ENCODE measurements at regions not wholly inside any gene's neighbourhood (a gene's known extent, or its start where the extent isn't known, plus 50 kb on each side); places are given as distances from the start of the nearest gene placed in this dataset.

DNA sequence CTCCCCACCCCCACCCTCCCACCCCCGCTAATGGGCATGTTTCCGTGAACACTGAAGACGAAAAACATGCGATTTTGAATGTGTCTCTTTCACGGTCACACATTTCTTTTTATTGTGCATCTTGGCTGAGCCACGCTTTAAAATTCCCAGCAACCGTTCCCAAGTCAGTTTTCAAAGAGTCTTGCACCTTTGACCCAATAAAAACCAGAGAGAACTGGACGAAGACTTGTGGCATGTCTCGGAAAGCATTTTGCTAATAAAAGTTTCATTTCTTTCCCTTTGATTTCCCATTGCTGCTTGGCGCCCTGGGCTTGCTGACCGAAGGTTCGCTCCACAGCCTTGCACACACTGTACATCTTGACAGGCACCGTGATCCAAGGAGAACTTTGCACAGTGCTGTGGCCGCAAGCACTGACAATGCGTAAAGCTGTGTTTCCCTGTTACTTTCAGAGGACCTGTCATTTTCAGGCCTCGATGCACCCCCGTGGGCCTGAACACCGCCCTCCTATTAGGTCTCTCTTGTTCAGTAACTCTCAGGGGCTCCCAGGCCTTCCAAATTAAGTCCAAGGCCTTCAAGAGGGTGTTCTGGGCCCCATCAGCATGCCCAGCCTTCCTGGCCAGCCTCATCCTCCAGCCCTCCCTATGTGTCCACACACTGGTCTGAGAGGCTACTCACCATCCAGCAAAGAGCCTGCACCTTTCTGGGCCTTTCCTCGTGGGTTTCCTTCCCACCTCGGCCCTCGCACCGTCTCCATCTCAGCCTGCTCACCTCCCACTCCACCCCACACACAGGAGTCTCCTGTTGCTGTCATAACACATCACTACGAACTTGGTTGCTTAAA, 63.4 kb upstream of the DIO3 start:
- TF ChIP-seq POLR2AphosphoS5 (IDR thresholded peaks at IDR 0.05; ENCODE audit: insufficient read depth, low read depth, low read length): no peak
- no peak for TF ChIP-seq POLR2A (IDR thresholded peaks at IDR 0.05; ENCODE audit: low read depth, low read length)
- TF ChIP-seq CTCF (IDR thresholded peaks at IDR 0.05; ENCODE audit: extremely low read depth in 1 of 2, insufficient read depth in 1 of 2, low read depth in 1 of 2, low read length in 2 of 2): no peak
- TF ChIP-seq EZH2 (IDR thresholded peaks at IDR 0.05; ENCODE audit: borderline replicate concordance, low read depth, low read length, severe bottlenecking): no peak

Measured in endothelial cell of umbilical vein (primary cell).